HCT116 (cell line): ENCODE measurements at regions not wholly inside any gene's neighbourhood (a gene's known extent, or its start where the extent isn't known, plus 50 kb on each side); places are given as distances from the start of the nearest gene placed in this dataset.

Experiments used
- ATAC-seq: fragments of 200-7000 bp; cut with Tn5 transposase; 2 replicates; pipeline ENCODE4 v1.9.1; 2020; ENCODE audit warnings: mild to moderate bottlenecking, moderate library complexity
- BruUV-seq: library from RNA; stranded (reverse); fragments of 400-500 nt; replicated peaks from 2 replicates; lab custom pipeline; 2021; lab: Mats Ljungman, UMichigan
- CTCF ChIA-PET: fragments of 300-600 bp; sonication (Branson Sonifier 250); formaldehyde crosslinking; loops from one replicate; lab custom pipeline; 2021; ENCODE audit warnings: antibody characterized with exemption; lab: Charles Lee
- POLR2A ChIA-PET: fragments of 300-600, 350-600 bp; sonication (Branson Sonifier 250); formaldehyde crosslinking; loops from one replicate; lab custom pipeline; 2021; ENCODE audit warnings: antibody characterized with exemption; lab: Charles Lee
- RAD21 ChIA-PET, 2 experiments: fragments of 300-600 bp; sonication (Branson Sonifier 250); formaldehyde crosslinking; loops; one replicate each; lab custom pipeline; 2023; ENCODE audit warnings: low total read pairs in 2 of 2; ENCODE audit not compliant: uncharacterized antibody in 2 of 2, unreplicated experiment in 2 of 2, low non-redundant PET in 1 of 2; lab: Charles Lee
- DNase-seq: peaks from one replicate; pipeline ENCODE4 v3.0.0-alpha.2; 2010; ENCODE audit warnings: low read depth, low spot score
- H2AFZ ChIP-seq: fragments of 200-600 bp; shearing (Covaris generic), sonication (generic); 2 replicates; pipeline ENCODE4 v1.6.1; 2017; ENCODE audit warnings: low read depth, mixed run types, mixed read lengths, antibody characterized with exemption, low read length; ENCODE audit not compliant: poor library complexity, severe bottlenecking
- H3K27ac ChIP-seq: 2 replicates; pipeline ENCODE4 v1.5.1; 2012; ENCODE audit warnings: low read depth, low read length
- H3K27me3 ChIP-seq: fragments of 200-600 bp; sonication (generic); 2 replicates; pipeline ENCODE4 v1.6.1; 2016; ENCODE audit warnings: mixed run types, low read length, mixed read lengths; ENCODE audit not compliant: insufficient read depth
- H3K36me3 ChIP-seq, 2 experiments: fragments of 200-500 bp in 1 of 2; fragments of 200-600 bp in 1 of 2; sonication (Bioruptor generic) in 1 of 2; sonication (generic) in 1 of 2; 2 replicates each; pipeline versions ENCODE4 v1.5.1 to v1.6.1; 2014 to 2016; ENCODE audit warnings: low read length in 2 of 2, inconsistent platforms in 1 of 2, mixed read lengths in 1 of 2, mixed run types in 1 of 2; ENCODE audit not compliant: insufficient read depth in 2 of 2, control insufficient read depth in 1 of 2
- H3K4me1 ChIP-seq, 2 experiments: fragments of 200-600 bp in 1 of 2; sonication (generic) in 1 of 2; 2 replicates each; pipeline versions ENCODE4 v1.5.1 to v1.6.1; 2012 to 2017; ENCODE audit warnings: low read length in 2 of 2, inconsistent platforms in 1 of 2, mild to moderate bottlenecking in 1 of 2, mixed read lengths in 1 of 2, mixed run types in 1 of 2, moderate library complexity in 1 of 2; ENCODE audit not compliant: insufficient read depth in 2 of 2, control insufficient read depth in 1 of 2
- H3K4me2 ChIP-seq: fragments of 200-600 bp; sonication (generic); 2 replicates; pipeline ENCODE4 v1.6.1; 2017; ENCODE audit warnings: mixed run types, low read length, mixed read lengths
- H3K4me3 ChIP-seq, 2 experiments: fragments of 200-600 bp in 1 of 2; sonication (generic) in 1 of 2; replicated peaks in 1 of 2; 2 replicates each; pipeline ENCODE4 v1.5.1; 2011 to 2016; ENCODE audit warnings: low read length in 2 of 2, control low read depth in 1 of 2, low read depth in 1 of 2, mild to moderate bottlenecking in 1 of 2, mixed read lengths in 1 of 2, mixed run types in 1 of 2
- H3K79me2 ChIP-seq: fragments of 200-600 bp; sonication (generic); 2 replicates; pipeline ENCODE4 v1.6.1; 2017; ENCODE audit warnings: mild to moderate bottlenecking, mixed run types, low read length, moderate library complexity, mixed read lengths; ENCODE audit not compliant: insufficient read depth
- H3K9ac ChIP-seq: fragments of 200-600 bp; sonication (generic); 2 replicates; pipeline ENCODE4 v1.6.1; 2016; ENCODE audit warnings: low read length, mixed read lengths
- H3K9me2 ChIP-seq: fragments of 200-600 bp; sonication (generic), shearing (Covaris generic); 2 replicates; pipeline ENCODE4 v1.6.1; 2017; ENCODE audit warnings: mixed run types, mild to moderate bottlenecking, moderate library complexity; ENCODE audit not compliant: insufficient read depth
- H3K9me3 ChIP-seq, 2 experiments: fragments of 200-500 bp in 1 of 2; fragments of 200-600 bp in 1 of 2; sonication (Bioruptor generic) in 1 of 2; sonication (generic) in 1 of 2; 2 replicates each; pipeline ENCODE4 v1.6.1; 2014 to 2017; ENCODE audit warnings: low read length in 2 of 2, mixed read lengths in 2 of 2, inconsistent platforms in 1 of 2, low read depth in 1 of 2, mild to moderate bottlenecking in 1 of 2, mixed run types in 1 of 2, moderate library complexity in 1 of 2; ENCODE audit not compliant: control insufficient read depth in 1 of 2, insufficient read depth in 1 of 2
- H4K20me1 ChIP-seq: fragments of 200-600 bp; sonication (generic), shearing (Covaris generic); 2 replicates; pipeline ENCODE4 v1.6.1; 2017; ENCODE audit warnings: mixed run types, mild to moderate bottlenecking, moderate library complexity; ENCODE audit not compliant: insufficient read depth
- CBX3 ChIP-seq: IDR thresholded peaks from 2 replicates; pipeline ENCODE4 v1.6.1; 2012; ENCODE audit warnings: low read depth
- CEBPB ChIP-seq: IDR thresholded peaks from 2 replicates; pipeline ENCODE4 v1.6.1; 2012; ENCODE audit warnings: low read depth
- ELF1 ChIP-seq: IDR thresholded peaks from 2 replicates; pipeline ENCODE4 v1.6.1; 2012; ENCODE audit warnings: low read depth, borderline replicate concordance
- EZH2 ChIP-seq: fragments of 200-600 bp; sonication (generic); IDR thresholded peaks from 2 replicates; pipeline ENCODE4 v1.6.1; 2017; ENCODE audit warnings: antibody characterized with exemption, mixed run types
- EZH2phosphoT487 ChIP-seq: fragments of 200-600 bp; IDR thresholded peaks from 2 replicates; pipeline ENCODE4 v1.6.1; 2018; ENCODE audit warnings: antibody characterized with exemption, borderline replicate concordance
- FOSL1 ChIP-seq: IDR thresholded peaks from 2 replicates; pipeline ENCODE4 v1.6.1; 2012; ENCODE audit warnings: low read depth
- JUND ChIP-seq: IDR thresholded peaks from 2 replicates; pipeline ENCODE4 v1.6.1; 2012
- POLR2A ChIP-seq: IDR thresholded peaks from 2 replicates; pipeline ENCODE4 v1.7.0; 2011; ENCODE audit warnings: borderline replicate concordance; ENCODE audit not compliant: insufficient read depth, insufficient read length; ENCODE audit errors: extremely low read depth
- POLR2AphosphoS5 ChIP-seq: IDR thresholded peaks from 2 replicates; pipeline ENCODE4 v1.6.1; 2011; ENCODE audit warnings: mild to moderate bottlenecking, low read depth, low read length, moderate library complexity
- SIN3A ChIP-seq: IDR thresholded peaks from 2 replicates; pipeline ENCODE4 v1.6.1; 2012; ENCODE audit warnings: low read depth
- SRF ChIP-seq: IDR thresholded peaks from 2 replicates; pipeline ENCODE4 v1.6.1; 2012; ENCODE audit warnings: low read depth
- TCF7L2 ChIP-seq: IDR thresholded peaks from 2 replicates; pipeline ENCODE4 v1.7.0; 2011; ENCODE audit warnings: borderline replicate concordance, inconsistent platforms; ENCODE audit not compliant: insufficient read depth, insufficient read length; ENCODE audit errors: extremely low read depth
- YY1 ChIP-seq: IDR thresholded peaks from 2 replicates; pipeline ENCODE4 v1.6.1; 2011; ENCODE audit warnings: low read length, low read depth, moderate library complexity, mild to moderate bottlenecking; ENCODE audit not compliant: insufficient replicate concordance; ENCODE audit errors: extremely low read depth
- ZFX ChIP-seq: fragments of 450-650 bp; IDR thresholded peaks from 2 replicates; pipeline ENCODE4 v1.6.1; 2017
- intact Hi-C: fragments of 100-400 bp; cut with micrococcal nuclease; formaldehyde crosslinking; loops from 2 replicates; pipeline ENCODE4 v1.10.0; 2022
- TF ChIP-seq, protein P1 (sequence below): IDR thresholded peaks from 2 replicates; pipeline ENCODE4 v1.6.1; 2012
- TF ChIP-seq, protein P2 (sequence below): IDR thresholded peaks from 2 replicates; pipeline ENCODE4 v1.6.1; 2011; ENCODE audit warnings: mild to moderate bottlenecking, low read length, moderate library complexity; ENCODE audit not compliant: insufficient replicate concordance; ENCODE audit errors: extremely low read depth

GRCh38 chr5:167304834-167305469 is 986.5 kb upstream of the WWC1 start:
- Histone ChIP-seq H2AFZ (no peak overlapping the region), H3K9me2 (no peaks in the 10 kb centered on the region), H3K27me3 (no peaks in the 10 kb centered on the region), H3K36me3 (no peaks in the 10 kb centered on the region), H3K9ac (no peak overlapping the region), H3K4me3 (no peak overlapping the region), H3K79me2 (no peaks in the 10 kb centered on the region), H4K20me1 (no peaks in the 10 kb centered on the region), H3K4me2 (no peak overlapping the region), H3K4me1 (no peaks in the 10 kb centered on the region), H3K9me3 (peaks cover 0 to 6% of the 10 kb centered on the region in 2 experiments; a peak in 2 of 4 replicates), H3K27ac (no peak overlapping the region)
- ChIA-PET POLR2A (no interaction called here), CTCF (no interaction called here), RAD21 (no interaction called here)
- no peak for ATAC-seq
- TF ChIP-seq, protein P1, sequence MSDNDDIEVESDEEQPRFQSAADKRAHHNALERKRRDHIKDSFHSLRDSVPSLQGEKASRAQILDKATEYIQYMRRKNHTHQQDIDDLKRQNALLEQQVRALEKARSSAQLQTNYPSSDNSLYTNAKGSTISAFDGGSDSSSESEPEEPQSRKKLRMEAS: no peak
- TF ChIP-seq CBX3 (no peak), CEBPB (no peak), FOSL1 (no peak), TCF7L2 (no peak), SIN3A (no peak), POLR2A (no peak), POLR2AphosphoS5 (no peak), EZH2phosphoT487 (no peak), JUND (no peak), ELF1 (no peak), YY1 (no peak), ZFX (no peak), SRF (no peak), EZH2 (no peak)
- TF ChIP-seq, protein P2, sequence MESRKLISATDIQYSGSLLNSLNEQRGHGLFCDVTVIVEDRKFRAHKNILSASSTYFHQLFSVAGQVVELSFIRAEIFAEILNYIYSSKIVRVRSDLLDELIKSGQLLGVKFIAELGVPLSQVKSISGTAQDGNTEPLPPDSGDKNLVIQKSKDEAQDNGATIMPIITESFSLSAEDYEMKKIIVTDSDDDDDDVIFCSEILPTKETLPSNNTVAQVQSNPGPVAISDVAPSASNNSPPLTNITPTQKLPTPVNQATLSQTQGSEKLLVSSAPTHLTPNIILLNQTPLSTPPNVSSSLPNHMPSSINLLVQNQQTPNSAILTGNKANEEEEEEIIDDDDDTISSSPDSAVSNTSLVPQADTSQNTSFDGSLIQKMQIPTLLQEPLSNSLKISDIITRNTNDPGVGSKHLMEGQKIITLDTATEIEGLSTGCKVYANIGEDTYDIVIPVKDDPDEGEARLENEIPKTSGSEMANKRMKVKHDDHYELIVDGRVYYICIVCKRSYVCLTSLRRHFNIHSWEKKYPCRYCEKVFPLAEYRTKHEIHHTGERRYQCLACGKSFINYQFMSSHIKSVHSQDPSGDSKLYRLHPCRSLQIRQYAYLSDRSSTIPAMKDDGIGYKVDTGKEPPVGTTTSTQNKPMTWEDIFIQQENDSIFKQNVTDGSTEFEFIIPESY: no peak
- no peak for DNase-seq
- intact Hi-C loops: no loop called here
- BruUV-seq: no TSS peak
